DND-41 (cell line): ENCODE measurements at regions not wholly inside any gene's neighbourhood (a gene's known extent, or its start where the extent isn't known, plus 50 kb on each side); places are given as distances from the start of the nearest gene placed in this dataset.

Experiments used
- CTCF ChIP-seq: IDR thresholded peaks from 2 replicates; pipeline ENCODE4 v1.5.1; 2012; ENCODE audit warnings: borderline replicate concordance, low read length, moderate library complexity, mild to moderate bottlenecking; ENCODE audit not compliant: poor library complexity, severe bottlenecking; ENCODE audit errors: extremely low read depth
- EZH2 ChIP-seq: IDR thresholded peaks from 3 replicates; pipeline ENCODE4 v1.6.1; 2012; ENCODE audit warnings: borderline replicate concordance, low read depth, mild to moderate bottlenecking, moderate library complexity, low read length, inconsistent platforms; ENCODE audit not compliant: severe bottlenecking

- TF ChIP-seq CTCF (no peak), EZH2 (no peak)
Observed at GRCh38 chr6:95805699-95806098, 210.1 kb upstream of the FUT9 start.
